Smooth muscle cell (in vitro differentiated cells): ENCODE measurements at regions not wholly inside any gene's neighbourhood (a gene's known extent, or its start where the extent isn't known, plus 50 kb on each side); places are given as distances from the start of the nearest gene placed in this dataset.

Experiments
- DNase-seq: peaks from one replicate; lab custom pipeline; 2025; ENCODE audit not compliant: unreplicated experiment; lab: John Stamatoyannopoulos, UW
- H2AFZ ChIP-seq: fragments of 200-600 bp; sonication (generic); 2 replicates; pipeline ENCODE4 v1.6.0; 2016; ENCODE audit warnings: antibody characterized with exemption, low read depth, mild to moderate bottlenecking
- H3F3A ChIP-seq: fragments of 200-600 bp; sonication (generic); 2 replicates; pipeline ENCODE4 v1.6.0; 2017; ENCODE audit warnings: antibody characterized with exemption, low read depth
- H3K27ac ChIP-seq: fragments of 200-600 bp; sonication (generic); 2 replicates; pipeline ENCODE4 v1.5.1; 2016; ENCODE audit warnings: low read depth, mild to moderate bottlenecking
- H3K27me3 ChIP-seq: fragments of 200-600 bp; sonication (generic); 2 replicates; pipeline ENCODE4 v1.6.1; 2016; ENCODE audit warnings: low read depth, mild to moderate bottlenecking
- H3K36me3 ChIP-seq: fragments of 200-600 bp; sonication (generic); 2 replicates; pipeline ENCODE4 v1.5.1; 2016; ENCODE audit warnings: low read depth
- H3K4me1 ChIP-seq: fragments of 200-600 bp; sonication (generic); 2 replicates; pipeline ENCODE4 v1.5.1; 2016; ENCODE audit warnings: low read depth
- H3K4me2 ChIP-seq: fragments of 200-600 bp; sonication (generic); 2 replicates; pipeline ENCODE4 v1.6.0; 2016; ENCODE audit warnings: mild to moderate bottlenecking
- H3K4me3 ChIP-seq: fragments of 200-600 bp; sonication (generic); 2 replicates; pipeline ENCODE4 v1.5.1; 2016; ENCODE audit warnings: mild to moderate bottlenecking
- H3K79me2 ChIP-seq: fragments of 200-600 bp; sonication (generic); 2 replicates; pipeline ENCODE4 v1.6.0; 2016; ENCODE audit warnings: low read depth, mild to moderate bottlenecking
- H3K9ac ChIP-seq: fragments of 200-600 bp; sonication (generic); 2 replicates; pipeline ENCODE4 v1.6.0; 2016; ENCODE audit warnings: low read depth
- H3K9me3 ChIP-seq: fragments of 200-600 bp; sonication (generic); replicated peaks from 2 replicates; pipeline ENCODE4 v1.5.1; 2016; ENCODE audit warnings: low read depth
- H4K20me1 ChIP-seq: fragments of 200-600 bp; sonication (generic); 2 replicates; pipeline ENCODE4 v1.6.0; 2016; ENCODE audit warnings: low read depth
- WGBS: methylation state at CpG from one replicate; pipeline ENCODE4 v1.1.7; 2016; ENCODE audit warnings: low lambda C conversion rate; 5-methylcytosine and 5-hydroxymethylcytosine counted together
- TF ChIP-seq, protein P1 (sequence below): fragments of 200-600 bp; sonication (generic); IDR thresholded peaks from 2 replicates; pipeline ENCODE4 v1.5.1; 2017; ENCODE audit warnings: borderline replicate concordance, mild to moderate bottlenecking, antibody characterized with exemption; ENCODE audit not compliant: insufficient read depth, poor library complexity, severe bottlenecking

DNA sequence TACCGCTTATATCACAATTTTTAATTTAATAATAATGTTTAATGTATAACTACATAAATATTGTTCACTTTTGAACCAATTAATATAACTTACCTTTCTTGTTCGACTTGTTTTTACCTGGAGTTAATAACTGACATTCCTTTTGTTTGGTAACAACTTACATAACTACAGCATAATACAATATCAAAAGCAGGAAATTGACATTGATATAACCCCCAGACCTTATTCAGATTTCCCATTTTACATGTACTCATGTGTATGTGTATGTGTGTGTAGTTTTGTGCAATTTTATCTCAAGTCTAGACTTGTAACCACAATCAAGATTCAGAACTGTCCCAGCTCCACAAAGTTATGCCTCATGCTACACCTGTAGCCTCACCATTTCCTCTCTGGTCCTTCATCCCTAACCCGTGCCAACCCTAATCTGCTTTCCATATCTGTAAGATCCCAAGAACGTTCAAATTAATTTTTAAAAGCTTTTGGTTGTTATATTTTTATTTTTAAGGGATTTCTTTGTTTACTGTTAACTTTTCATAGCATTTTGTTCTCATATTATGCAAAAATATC, 190.6 kb downstream of the MANEA start:
- Histone ChIP-seq H3K4me1 (no peaks in the 10 kb centered on the region), H3K36me3 (no peaks in the 10 kb centered on the region), H3K27me3 (no peaks in the 10 kb centered on the region), H3F3A (no peaks in the 10 kb centered on the region), H2AFZ (no peak overlapping the region), H3K9ac (no peak overlapping the region), H3K79me2 (no peaks in the 10 kb centered on the region), H3K4me3 (no peak overlapping the region), H4K20me1 (no peaks in the 10 kb centered on the region), H3K27ac (no peak overlapping the region), H3K4me2 (no peak overlapping the region), H3K9me3 (no peaks in the 10 kb centered on the region)
- WGBS, result 82% methylated on average over 4 of the region's 4 CpGs
- DNase-seq, result no peak
- TF ChIP-seq, protein P1, sequence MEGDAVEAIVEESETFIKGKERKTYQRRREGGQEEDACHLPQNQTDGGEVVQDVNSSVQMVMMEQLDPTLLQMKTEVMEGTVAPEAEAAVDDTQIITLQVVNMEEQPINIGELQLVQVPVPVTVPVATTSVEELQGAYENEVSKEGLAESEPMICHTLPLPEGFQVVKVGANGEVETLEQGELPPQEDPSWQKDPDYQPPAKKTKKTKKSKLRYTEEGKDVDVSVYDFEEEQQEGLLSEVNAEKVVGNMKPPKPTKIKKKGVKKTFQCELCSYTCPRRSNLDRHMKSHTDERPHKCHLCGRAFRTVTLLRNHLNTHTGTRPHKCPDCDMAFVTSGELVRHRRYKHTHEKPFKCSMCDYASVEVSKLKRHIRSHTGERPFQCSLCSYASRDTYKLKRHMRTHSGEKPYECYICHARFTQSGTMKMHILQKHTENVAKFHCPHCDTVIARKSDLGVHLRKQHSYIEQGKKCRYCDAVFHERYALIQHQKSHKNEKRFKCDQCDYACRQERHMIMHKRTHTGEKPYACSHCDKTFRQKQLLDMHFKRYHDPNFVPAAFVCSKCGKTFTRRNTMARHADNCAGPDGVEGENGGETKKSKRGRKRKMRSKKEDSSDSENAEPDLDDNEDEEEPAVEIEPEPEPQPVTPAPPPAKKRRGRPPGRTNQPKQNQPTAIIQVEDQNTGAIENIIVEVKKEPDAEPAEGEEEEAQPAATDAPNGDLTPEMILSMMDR, result no peak

DNA sequence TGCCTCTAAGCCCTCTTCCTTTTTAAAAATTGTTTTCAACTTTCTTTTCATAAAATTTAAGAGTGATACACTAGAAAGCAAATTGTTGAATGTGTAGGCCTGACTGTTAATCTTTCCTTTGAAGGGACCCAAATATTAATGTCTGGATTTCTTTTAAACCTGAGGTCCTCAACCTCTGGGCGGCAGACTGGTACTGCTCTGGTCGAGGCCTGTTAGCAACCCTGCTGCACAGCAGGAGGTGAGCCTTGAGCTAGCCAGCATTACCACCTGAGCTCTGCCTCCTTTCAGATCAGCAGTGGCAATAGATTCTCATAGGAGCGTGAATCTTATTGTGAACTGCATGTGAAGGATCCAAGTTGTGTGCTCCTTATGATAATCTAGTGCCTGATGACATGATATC, 191.2 kb downstream of the MANEA start:
- Histone ChIP-seq H3K79me2 (no peaks in the 10 kb centered on the region), H3F3A (no peaks in the 10 kb centered on the region), H3K4me3 (no peak overlapping the region), H3K9me3 (no peaks in the 10 kb centered on the region), H4K20me1 (no peaks in the 10 kb centered on the region), H3K36me3 (no peaks in the 10 kb centered on the region), H3K9ac (no peak overlapping the region), H3K4me1 (no peaks in the 10 kb centered on the region), H3K27me3 (no peaks in the 10 kb centered on the region), H3K27ac (no peak overlapping the region), H3K4me2 (no peak overlapping the region), H2AFZ (no peak overlapping the region)
- WGBS, result 52% methylated on average over 3 of the region's 3 CpGs
- no peak for DNase-seq
- TF ChIP-seq, protein P1, result no peak

DNA sequence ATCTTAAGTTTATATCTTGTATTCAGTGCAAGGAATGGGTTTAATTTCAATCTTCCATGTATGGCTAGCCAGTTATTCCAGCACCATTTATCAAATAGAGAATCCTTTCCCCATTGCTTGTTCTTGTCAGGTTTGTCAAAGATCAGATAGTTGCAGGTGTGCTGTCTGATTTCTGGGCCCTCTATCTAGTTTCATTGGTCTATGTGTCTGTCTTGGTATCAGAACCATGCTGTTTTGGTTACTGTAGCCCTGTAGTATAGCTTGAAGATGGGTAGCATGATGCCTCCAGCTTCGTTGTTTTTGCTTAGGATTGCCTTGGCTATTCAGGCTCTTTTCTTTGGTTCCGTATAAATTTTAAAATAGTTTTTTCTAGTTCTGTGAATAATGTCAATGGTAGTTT, 200.0 kb downstream of the MANEA start:
- no peak overlapping the region for H3K4me2 ChIP-seq
- WGBS, result 90% methylated on average over 2 of the region's 2 CpGs
- no peak for DNase-seq
- H3K27ac ChIP-seq, result no peak overlapping the region
- no peaks in the 10 kb centered on the region for H3K27me3 ChIP-seq
- TF ChIP-seq, protein P1, result no peak
- no peak overlapping the region for H2AFZ ChIP-seq
- no peaks in the 10 kb centered on the region for H3K79me2 ChIP-seq
- no peaks in the 10 kb centered on the region for H3K36me3 ChIP-seq
- no peaks in the 10 kb centered on the region for H3K4me1 ChIP-seq
- H3K9me3 ChIP-seq, result no peaks in the 10 kb centered on the region
- no peaks in the 10 kb centered on the region for H4K20me1 ChIP-seq
- no peak overlapping the region for H3K4me3 ChIP-seq
- H3K9ac ChIP-seq, result no peak overlapping the region
- H3F3A ChIP-seq, result no peaks in the 10 kb centered on the region

DNA sequence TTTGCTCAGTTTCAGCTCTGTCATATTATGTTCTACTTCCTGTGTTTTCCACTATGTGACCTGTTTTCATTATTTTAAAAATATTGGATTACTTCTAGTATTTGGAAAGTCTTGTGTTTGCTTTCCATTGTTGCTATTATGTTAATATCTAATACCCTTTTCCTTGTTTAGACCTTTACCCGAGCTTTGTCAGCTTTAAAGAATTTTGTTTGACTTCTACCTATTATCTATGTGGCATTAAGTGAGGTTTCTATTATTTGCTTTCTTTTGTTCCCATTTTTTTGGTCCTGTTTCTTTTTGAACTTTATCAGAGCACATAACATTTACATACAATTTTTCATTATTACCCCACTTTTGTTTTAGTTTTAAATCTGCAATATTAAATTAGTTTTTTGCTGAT, 202.7 kb downstream of the MANEA start:
- no peaks in the 10 kb centered on the region for H3K4me1 ChIP-seq

More for the DNA sequence above, 202.7 kb downstream of the MANEA start:
- Histone ChIP-seq H3K9me3 (no peaks in the 10 kb centered on the region), H3K4me3 (no peak overlapping the region), H3K79me2 (no peaks in the 10 kb centered on the region), H3K27ac (no peak overlapping the region), H3K36me3 (no peaks in the 10 kb centered on the region), H4K20me1 (no peaks in the 10 kb centered on the region), H3K27me3 (no peaks in the 10 kb centered on the region), H3K4me2 (no peak overlapping the region), H3F3A (no peaks in the 10 kb centered on the region), H2AFZ (no peak overlapping the region), H3K9ac (no peak overlapping the region)
- 81% methylated on average over 1 of the region's 1 CpG for WGBS
- no peak for DNase-seq
- TF ChIP-seq, protein P1, result no peak
